GM12872 (cell line): ENCODE measurements at regions not wholly inside any gene's neighbourhood (a gene's known extent, or its start where the extent isn't known, plus 50 kb on each side); places are given as distances from the start of the nearest gene placed in this dataset.

Experiments
- TF ChIP-seq, protein P1 (sequence below): IDR thresholded peaks from 3 replicates; pipeline ENCODE4 v1.5.1; 2011; ENCODE audit warnings: low read depth, mild to moderate bottlenecking, low read length, moderate library complexity; ENCODE audit not compliant: insufficient read depth

GRCh38 chr6:164294047-164294784 is 879.7 kb downstream of the QKI start:
- TF ChIP-seq, protein P1, sequence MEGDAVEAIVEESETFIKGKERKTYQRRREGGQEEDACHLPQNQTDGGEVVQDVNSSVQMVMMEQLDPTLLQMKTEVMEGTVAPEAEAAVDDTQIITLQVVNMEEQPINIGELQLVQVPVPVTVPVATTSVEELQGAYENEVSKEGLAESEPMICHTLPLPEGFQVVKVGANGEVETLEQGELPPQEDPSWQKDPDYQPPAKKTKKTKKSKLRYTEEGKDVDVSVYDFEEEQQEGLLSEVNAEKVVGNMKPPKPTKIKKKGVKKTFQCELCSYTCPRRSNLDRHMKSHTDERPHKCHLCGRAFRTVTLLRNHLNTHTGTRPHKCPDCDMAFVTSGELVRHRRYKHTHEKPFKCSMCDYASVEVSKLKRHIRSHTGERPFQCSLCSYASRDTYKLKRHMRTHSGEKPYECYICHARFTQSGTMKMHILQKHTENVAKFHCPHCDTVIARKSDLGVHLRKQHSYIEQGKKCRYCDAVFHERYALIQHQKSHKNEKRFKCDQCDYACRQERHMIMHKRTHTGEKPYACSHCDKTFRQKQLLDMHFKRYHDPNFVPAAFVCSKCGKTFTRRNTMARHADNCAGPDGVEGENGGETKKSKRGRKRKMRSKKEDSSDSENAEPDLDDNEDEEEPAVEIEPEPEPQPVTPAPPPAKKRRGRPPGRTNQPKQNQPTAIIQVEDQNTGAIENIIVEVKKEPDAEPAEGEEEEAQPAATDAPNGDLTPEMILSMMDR = no peak

GRCh38 chr6:164291224-164291623 is 876.7 kb downstream of the QKI start:
- TF ChIP-seq, protein P1 = no peak

GRCh38 chr6:164290101-164290500 is 875.6 kb downstream of the QKI start:
- TF ChIP-seq, protein P1 = no peak

- TF ChIP-seq, protein P1 = no peak
Measured at GRCh38 chr6:164286011-164286410, 871.5 kb downstream of the QKI start.

- TF ChIP-seq, protein P1 = no peak
Measured at GRCh38 chr6:164283574-164283973, 869.1 kb downstream of the QKI start.

GRCh38 chr6:164276211-164276610 is 861.7 kb downstream of the QKI start:
- TF ChIP-seq, protein P1 = no peak

DNA sequence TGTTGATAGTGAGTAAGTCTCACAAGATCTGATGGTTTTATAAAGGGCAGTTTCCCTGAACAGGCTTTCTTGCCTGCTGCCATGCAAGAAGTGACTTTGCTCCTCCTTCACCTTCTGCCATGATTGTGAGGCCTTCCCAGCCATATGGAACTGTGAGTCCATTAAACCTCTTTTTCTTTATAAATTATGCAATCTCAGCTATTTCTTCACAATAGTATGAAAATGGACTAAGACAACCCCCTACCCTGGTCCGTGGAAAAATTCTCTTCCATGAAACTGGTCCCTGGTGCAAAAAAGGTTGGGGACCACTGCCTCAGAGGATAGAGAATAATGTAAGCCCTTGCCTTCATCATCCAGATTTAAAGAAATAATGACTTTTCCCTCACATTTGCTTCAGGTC is 861.3 kb downstream of the QKI start:
- TF ChIP-seq, protein P1 = no peak

- TF ChIP-seq, protein P1 = no peak
Measured at GRCh38 chr6:164274493-164274892, 860.0 kb downstream of the QKI start.
